ENCODE measurements at regions not wholly inside any gene's neighbourhood (a gene's known extent, or its start where the extent isn't known, plus 50 kb on each side); places are given as distances from the start of the nearest gene placed in this dataset.
A peak's percentile ranks its signal among the peaks of the same experiment; 100 is the strongest.

GRCh38 chrX:63408050-63408449, 56.9 kb upstream of the SPIN4 start:
- no peak overlapping the region for H3K9ac ChIP-seq (replicated peaks in 1 of 4; ENCODE audit: extremely low read depth in 1 of 4, low read depth in 3 of 4, low read length in 3 of 4)
- no peak overlapping the region for H3K4ac ChIP-seq (replicated peaks; ENCODE audit: insufficient read length, low read depth, low read length)
- no peak overlapping the region for H2BK120ac ChIP-seq (replicated peaks; ENCODE audit: low read depth, low read length)
- no peak overlapping the region for H4K5ac ChIP-seq (ENCODE audit: insufficient read length, low read depth, low read length)
- no peak overlapping the region for H3K18ac ChIP-seq (ENCODE audit: extremely low read depth, low read length)
- no peak for TF ChIP-seq CBX5 (IDR thresholded peaks at IDR 0.05; ENCODE audit: low read depth, low read length)
- TF ChIP-seq POU5F1 (IDR thresholded peaks at IDR 0.05; ENCODE audit: low read depth, low read length) = peak; percentile 57; the same call in 1 of the 2 replicates
- TF ChIP-seq CTBP2 (IDR thresholded peaks at IDR 0.05; ENCODE audit: borderline replicate concordance, insufficient read depth, insufficient read length, low read length) = no peak
- peak; percentile 64 for TF ChIP-seq NANOG (IDR thresholded peaks at IDR 0.05; ENCODE audit: insufficient read depth, low read depth, low read length, poor library complexity, severe bottlenecking)
- TF ChIP-seq SIN3A (conservative IDR thresholded peaks at IDR 0.05 in 1 of 2, IDR thresholded peaks at IDR 0.05 in 1 of 2; ENCODE audit: low read depth in 1 of 2, low read length in 2 of 2) = no peak
- TF ChIP-seq SP1 (IDR thresholded peaks at IDR 0.05; ENCODE audit: low read depth, low read length) = no peak
- no peaks in the 10 kb centered on the region for H3K23me2 ChIP-seq (ENCODE audit: low read depth, low read length)
- no peaks in the 10 kb centered on the region for H4K20me1 ChIP-seq (replicated peaks in 1 of 2; ENCODE audit: control insufficient read depth in 1 of 2, insufficient read depth in 2 of 2, low read length in 2 of 2)
- no peaks in the 10 kb centered on the region for H3K79me1 ChIP-seq (ENCODE audit: low read depth, low read length)
- no peaks in the 10 kb centered on the region for H3K79me2 ChIP-seq (ENCODE audit: control insufficient read depth in 1 of 2, insufficient read depth in 2 of 2, low read length in 2 of 2)
- no peak overlapping the region for H3K56ac ChIP-seq (replicated peaks; ENCODE audit: insufficient read length, low read depth, low read length)
- H3K27me3 ChIP-seq (replicated peaks in 1 of 4; ENCODE audit: control insufficient read depth in 3 of 4, extremely low read depth in 1 of 4, insufficient read depth in 3 of 4, low read length in 3 of 4) = no peaks in the 10 kb centered on the region
- H3K4me1 ChIP-seq (replicated peaks in 1 of 4; ENCODE audit: control insufficient read depth in 3 of 4, insufficient read depth in 4 of 4, low read length in 3 of 4) = peaks cover 0 to 6% (median 0%) of the 10 kb centered on the region in 4 experiments; a peak in 3 of 7 replicates
- H4K8ac ChIP-seq (ENCODE audit: extremely low read depth, insufficient read depth, low read length) = no peak overlapping the region
- DNase-seq (ENCODE audit: low read depth in 1 of 2, low spot score in 2 of 2) (no peak), FAIRE-seq (peak; percentile 82)
- H3K36me3 ChIP-seq (ENCODE audit: control insufficient read depth in 2 of 4, insufficient read depth in 4 of 4, low read length in 3 of 4) = peaks cover 0 to 3% (median 0%) of the 10 kb centered on the region in 4 experiments; a peak in 1 of 8 replicates
- H3K14ac ChIP-seq (ENCODE audit: insufficient read length) = no peak overlapping the region
- H3K4me2 ChIP-seq (ENCODE audit: insufficient read depth in 1 of 2, low read depth in 2 of 2, low read length in 2 of 2) = no peak overlapping the region
- H4K91ac ChIP-seq (replicated peaks; ENCODE audit: insufficient read length, low read length) = no peak overlapping the region
- H2BK12ac ChIP-seq (ENCODE audit: low read depth, low read length) = no peak overlapping the region
- H2BK20ac ChIP-seq (ENCODE audit: low read length) = no peak overlapping the region
- H2AK5ac ChIP-seq (ENCODE audit: low read depth, low read length) = no peak overlapping the region
- ChIA-PET CTCF (ENCODE audit: partially characterized antibody) (no interaction called here), POLR2A (ENCODE audit: partially characterized antibody) (no interaction called here)
- no peak overlapping the region for H2BK15ac ChIP-seq (ENCODE audit: low read length)
- peak overlapping the region in 1 of 4 experiments; percentile 22; a peak in 1 of 8 replicates for H3K4me3 ChIP-seq (ENCODE audit: extremely low read depth in 1 of 4, insufficient read depth in 2 of 4, low read depth in 3 of 4, low read length in 4 of 4)
- 21% methylated on average over 1 of the region's 1 CpG; no CpG with 5 or more reads in 1 of the 2 experiments for WGBS, 2 experiments (ENCODE audit: extremely low coverage in 1 of 2, insufficient coverage in 1 of 2, insufficient read length in 1 of 2, insufficient replicate concordance in 2 of 2, low coverage in 1 of 2, low lambda C conversion rate in 2 of 2, missing lambda C conversion rate in 1 of 2)
- no peak overlapping the region for H3K23ac ChIP-seq (ENCODE audit: insufficient read length)
- peaks cover 0 to 4% of the 10 kb centered on the region in 2 experiments; a peak in 1 of 4 replicates for H3K9me3 ChIP-seq (ENCODE audit: insufficient read depth in 2 of 2, low read depth in 1 of 2, low read length in 1 of 2)
- no peak overlapping the region for H3K27ac ChIP-seq (ENCODE audit: low read depth, low read length)
- H2AFZ ChIP-seq (ENCODE audit: low read length) = no peak overlapping the region
- H2BK5ac ChIP-seq (ENCODE audit: low read depth, low read length) = no peak overlapping the region
